ENCODE measurements at regions not wholly inside any gene's neighbourhood (a gene's known extent, or its start where the extent isn't known, plus 50 kb on each side); places are given as distances from the start of the nearest gene placed in this dataset.

GRCh38 chr1:194289569-194290266 is 1103.3 kb upstream of the B3GALT2 start:
- peak; percentile 78 for DNase-seq

- no peak for DNase-seq
Measured at GRCh38 chr1:194288238-194288637, 1101.8 kb upstream of the B3GALT2 start.

- no peak for DNase-seq
Measured at GRCh38 chr1:194281376-194281775, 1095.0 kb upstream of the B3GALT2 start.

GRCh38 chr1:194280463-194280862 is 1094.0 kb upstream of the B3GALT2 start:
- no peak for DNase-seq

- DNase-seq = no peak
Measured at GRCh38 chr1:194279975-194280374, 1093.6 kb upstream of the B3GALT2 start.

GRCh38 chr1:194277927-194278326 is 1091.5 kb upstream of the B3GALT2 start:
- no peak for DNase-seq

GRCh38 chr1:194273660-194274059 is 1087.2 kb upstream of the B3GALT2 start:
- DNase-seq = no peak

GRCh38 chr1:194268839-194269238 is 1082.4 kb upstream of the B3GALT2 start:
- DNase-seq = no peak

GRCh38 chr1:194267021-194267420 is 1080.6 kb upstream of the B3GALT2 start:
- no peak for DNase-seq

- DNase-seq = no peak
Measured at GRCh38 chr1:194256010-194256409, 1069.6 kb upstream of the B3GALT2 start.

GRCh38 chr1:194252199-194252598 is 1065.8 kb upstream of the B3GALT2 start:
- no peak for DNase-seq

GRCh38 chr1:194241215-194241614 is 1054.8 kb upstream of the B3GALT2 start:
- DNase-seq = no peak

GRCh38 chr1:194233069-194233468 is 1046.7 kb upstream of the B3GALT2 start:
- no peak for DNase-seq

GRCh38 chr1:194230351-194231144 is 1044.1 kb upstream of the B3GALT2 start:
- DNase-seq = no peak

GRCh38 chr1:194228427-194228826 is 1042.0 kb upstream of the B3GALT2 start:
- no peak for DNase-seq

GRCh38 chr1:194227161-194227560 is 1040.7 kb upstream of the B3GALT2 start:
- no peak for DNase-seq

GRCh38 chr1:194225821-194226220 is 1039.4 kb upstream of the B3GALT2 start:
- peak; percentile 15 for DNase-seq

- DNase-seq = no peak
Measured at GRCh38 chr1:194223596-194223995, 1037.2 kb upstream of the B3GALT2 start.

GRCh38 chr1:194215448-194215847 is 1029.0 kb upstream of the B3GALT2 start:
- DNase-seq = no peak

GRCh38 chr1:194214735-194215134 is 1028.3 kb upstream of the B3GALT2 start:
- no peak for DNase-seq

GRCh38 chr1:194209920-194210319 is 1023.5 kb upstream of the B3GALT2 start:
- DNase-seq = no peak

- DNase-seq = no peak
Measured at GRCh38 chr1:194208674-194209073, 1022.3 kb upstream of the B3GALT2 start.

- no peak for DNase-seq
Measured at GRCh38 chr1:194196562-194196961, 1010.1 kb upstream of the B3GALT2 start.

- DNase-seq = no peak
Measured at GRCh38 chr1:194194724-194195123, 1008.3 kb upstream of the B3GALT2 start.

Data from CD4-positive, alpha-beta T cell treated with Interleukin-21 for 1 hour (primary cell).